ENCODE measurements at regions not wholly inside any gene's neighbourhood (a gene's known extent, or its start where the extent isn't known, plus 50 kb on each side); places are given as distances from the start of the nearest gene placed in this dataset.

DNA sequence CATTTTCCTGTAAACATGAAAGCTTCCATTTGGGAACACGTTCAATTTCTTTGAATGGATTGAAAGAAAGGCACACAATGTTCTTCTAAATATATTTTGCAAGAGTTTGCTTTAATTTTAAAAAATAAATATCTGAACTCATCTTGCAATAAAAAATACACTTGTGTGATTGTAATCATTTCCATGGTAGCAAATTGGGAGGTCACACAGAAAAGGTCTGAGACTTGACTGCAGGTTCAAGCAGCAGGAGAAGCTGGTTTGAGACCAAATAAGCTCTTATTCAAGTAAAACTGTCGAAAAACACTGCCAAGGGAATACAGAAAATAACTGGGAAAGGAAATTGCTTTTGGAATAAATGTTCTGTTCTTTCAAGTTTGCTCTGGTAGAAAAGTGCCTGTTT, 498.9 kb downstream of the ADGRL2 start:
- ATAC-seq (ENCODE audit: low read depth) (no peak), DNase-seq (ENCODE audit: low spot score) (no peak)
- Histone ChIP-seq H3K36me3 (ENCODE audit: low read depth) (no peaks in the 10 kb centered on the region), H3K4me3 (ENCODE audit: severe bottlenecking) (no peak overlapping the region), H3K27me3 (ENCODE audit: insufficient read depth, poor library complexity, severe bottlenecking) (no peaks in the 10 kb centered on the region), H3K9me3 (ENCODE audit: severe bottlenecking) (no peaks in the 10 kb centered on the region), H3K27ac (ENCODE audit: poor library complexity, severe bottlenecking) (no peak overlapping the region), H3K4me1 (ENCODE audit: insufficient read depth, poor library complexity, severe bottlenecking) (no peaks in the 10 kb centered on the region)
- TF ChIP-seq, protein P1, sequence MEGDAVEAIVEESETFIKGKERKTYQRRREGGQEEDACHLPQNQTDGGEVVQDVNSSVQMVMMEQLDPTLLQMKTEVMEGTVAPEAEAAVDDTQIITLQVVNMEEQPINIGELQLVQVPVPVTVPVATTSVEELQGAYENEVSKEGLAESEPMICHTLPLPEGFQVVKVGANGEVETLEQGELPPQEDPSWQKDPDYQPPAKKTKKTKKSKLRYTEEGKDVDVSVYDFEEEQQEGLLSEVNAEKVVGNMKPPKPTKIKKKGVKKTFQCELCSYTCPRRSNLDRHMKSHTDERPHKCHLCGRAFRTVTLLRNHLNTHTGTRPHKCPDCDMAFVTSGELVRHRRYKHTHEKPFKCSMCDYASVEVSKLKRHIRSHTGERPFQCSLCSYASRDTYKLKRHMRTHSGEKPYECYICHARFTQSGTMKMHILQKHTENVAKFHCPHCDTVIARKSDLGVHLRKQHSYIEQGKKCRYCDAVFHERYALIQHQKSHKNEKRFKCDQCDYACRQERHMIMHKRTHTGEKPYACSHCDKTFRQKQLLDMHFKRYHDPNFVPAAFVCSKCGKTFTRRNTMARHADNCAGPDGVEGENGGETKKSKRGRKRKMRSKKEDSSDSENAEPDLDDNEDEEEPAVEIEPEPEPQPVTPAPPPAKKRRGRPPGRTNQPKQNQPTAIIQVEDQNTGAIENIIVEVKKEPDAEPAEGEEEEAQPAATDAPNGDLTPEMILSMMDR (IDR thresholded peaks at IDR 0.05; ENCODE audit: poor library complexity, severe bottlenecking) = no peak

DNA sequence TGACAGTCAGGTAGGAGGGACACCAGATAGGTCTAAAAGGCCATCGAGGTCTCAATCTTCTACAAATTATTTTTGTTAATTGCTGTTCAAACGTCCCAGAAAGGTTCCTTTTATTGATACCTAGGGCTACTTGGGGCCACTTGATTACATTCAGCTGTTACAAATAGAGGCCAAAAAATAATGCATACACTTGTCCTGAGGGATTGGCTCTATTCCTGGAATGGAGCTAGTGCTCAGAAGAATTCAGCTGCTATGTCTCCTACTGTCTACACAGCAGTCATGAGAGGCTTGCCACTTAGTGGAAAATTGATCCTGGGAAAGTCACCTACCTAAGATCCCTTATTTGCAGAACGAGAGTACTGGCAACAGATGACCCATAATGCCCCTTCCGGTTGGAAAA, 498.3 kb downstream of the ADGRL2 start:
- no peaks in the 10 kb centered on the region for H3K27me3 ChIP-seq (ENCODE audit: insufficient read depth, poor library complexity, severe bottlenecking)
- no peak overlapping the region for H3K27ac ChIP-seq (ENCODE audit: poor library complexity, severe bottlenecking)
- DNase-seq (ENCODE audit: low spot score) (no peak), ATAC-seq (ENCODE audit: low read depth) (no peak)
- no peak overlapping the region for H3K4me3 ChIP-seq (ENCODE audit: severe bottlenecking)
- TF ChIP-seq, protein P1 (IDR thresholded peaks at IDR 0.05; ENCODE audit: poor library complexity, severe bottlenecking) = no peak
- no peaks in the 10 kb centered on the region for H3K4me1 ChIP-seq (ENCODE audit: insufficient read depth, poor library complexity, severe bottlenecking)
- no peaks in the 10 kb centered on the region for H3K36me3 ChIP-seq (ENCODE audit: low read depth)
- no peaks in the 10 kb centered on the region for H3K9me3 ChIP-seq (ENCODE audit: severe bottlenecking)

DNA sequence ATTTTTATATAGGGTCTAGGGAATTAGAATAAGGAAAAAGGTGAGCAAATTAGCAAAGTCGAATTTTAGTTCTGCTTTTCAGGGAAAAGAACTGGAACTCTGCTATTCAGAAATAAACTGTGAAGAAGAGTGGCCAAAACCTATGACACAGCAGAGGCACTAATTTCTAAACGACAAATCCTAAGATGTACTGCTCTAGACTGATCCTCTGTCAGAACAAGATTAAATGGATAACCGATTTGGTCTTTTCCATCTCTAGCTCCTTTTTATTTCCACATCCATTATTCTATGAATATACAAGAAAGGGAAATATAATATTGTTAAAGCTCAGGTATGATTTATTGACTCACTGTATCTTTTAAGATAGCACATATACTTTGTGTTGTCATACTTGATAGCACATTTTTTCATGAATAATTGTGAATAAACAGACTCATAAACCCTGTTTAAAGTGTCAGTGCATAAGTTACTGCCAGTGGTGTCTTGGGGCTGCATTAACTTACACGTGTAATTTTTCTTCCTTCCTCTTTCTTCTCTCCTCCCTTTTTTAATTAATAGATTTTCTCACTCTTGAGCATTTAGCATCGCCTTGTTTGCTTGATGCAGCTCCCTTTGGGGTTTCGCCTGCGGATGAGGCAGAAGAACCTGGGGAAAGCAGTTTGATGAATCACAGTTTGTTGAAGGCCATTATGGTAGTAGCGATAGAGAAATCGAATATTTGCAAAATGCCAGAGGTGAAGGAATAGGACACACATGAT, 496.6 kb downstream of the ADGRL2 start:
- no peaks in the 10 kb centered on the region for H3K9me3 ChIP-seq (ENCODE audit: severe bottlenecking)

DNA sequence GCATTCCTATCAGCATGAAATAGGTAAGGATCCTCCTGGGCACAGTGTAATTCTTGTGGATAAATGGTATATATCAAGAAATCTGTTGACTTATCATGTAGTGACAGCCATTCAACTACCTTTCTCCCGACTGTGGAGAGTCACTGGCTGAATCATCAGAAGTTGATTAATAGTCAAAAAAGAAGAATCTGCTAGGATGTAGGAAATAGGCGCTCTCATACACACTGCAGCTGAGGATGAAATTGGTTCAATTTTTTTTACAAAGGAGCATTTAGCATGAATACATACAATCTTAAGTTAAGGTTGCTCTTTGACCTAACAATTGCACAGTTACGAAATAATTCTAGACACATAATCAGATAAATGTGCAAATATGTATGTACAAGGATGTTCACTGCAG, 486.8 kb downstream of the ADGRL2 start:
- TF ChIP-seq, protein P1 (IDR thresholded peaks at IDR 0.05; ENCODE audit: poor library complexity, severe bottlenecking) = no peak
- H3K27ac ChIP-seq (ENCODE audit: poor library complexity, severe bottlenecking) = no peak overlapping the region
- no peaks in the 10 kb centered on the region for H3K36me3 ChIP-seq (ENCODE audit: low read depth)
- no peak overlapping the region for H3K4me3 ChIP-seq (ENCODE audit: severe bottlenecking)
- H3K27me3 ChIP-seq (ENCODE audit: insufficient read depth, poor library complexity, severe bottlenecking) = no peaks in the 10 kb centered on the region
- no peaks in the 10 kb centered on the region for H3K9me3 ChIP-seq (ENCODE audit: severe bottlenecking)
- H3K4me1 ChIP-seq (ENCODE audit: insufficient read depth, poor library complexity, severe bottlenecking) = no peaks in the 10 kb centered on the region
- ATAC-seq (ENCODE audit: low read depth) (no peak), DNase-seq (ENCODE audit: low spot score) (no peak)

More for the DNA sequence above, 496.6 kb downstream of the ADGRL2 start:
- DNase-seq (ENCODE audit: low spot score) (no peak), ATAC-seq (ENCODE audit: low read depth) (no peak)
- no peaks in the 10 kb centered on the region for H3K27me3 ChIP-seq (ENCODE audit: insufficient read depth, poor library complexity, severe bottlenecking)
- TF ChIP-seq, protein P1 (IDR thresholded peaks at IDR 0.05; ENCODE audit: poor library complexity, severe bottlenecking) = no peak
- H3K36me3 ChIP-seq (ENCODE audit: low read depth) = no peaks in the 10 kb centered on the region
- H3K4me3 ChIP-seq (ENCODE audit: severe bottlenecking) = no peak overlapping the region
- H3K4me1 ChIP-seq (ENCODE audit: insufficient read depth, poor library complexity, severe bottlenecking) = no peaks in the 10 kb centered on the region
- H3K27ac ChIP-seq (ENCODE audit: poor library complexity, severe bottlenecking) = no peak overlapping the region

DNA sequence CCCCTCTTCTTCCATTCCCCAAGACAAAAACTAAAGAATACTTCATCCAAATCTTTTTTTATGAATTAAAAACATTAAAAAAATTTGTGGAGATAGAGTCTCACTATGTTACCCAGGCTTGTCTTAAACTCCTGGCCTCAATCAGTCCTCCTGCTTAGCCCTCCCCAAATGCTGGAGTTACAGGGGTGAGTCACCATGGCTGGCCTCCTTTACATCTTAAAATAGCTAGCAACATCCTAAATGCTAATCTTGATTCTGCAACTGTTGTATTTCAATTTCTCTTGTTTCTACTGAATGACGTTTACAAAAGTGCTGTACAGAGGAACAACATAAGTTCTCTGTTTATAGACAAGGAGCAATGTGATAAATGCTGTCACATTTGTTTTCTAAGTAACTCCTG, 483.5 kb downstream of the ADGRL2 start:
- no peak for DNase-seq (ENCODE audit: low spot score)
- H3K27me3 ChIP-seq (ENCODE audit: insufficient read depth, poor library complexity, severe bottlenecking) = no peaks in the 10 kb centered on the region
- no peak overlapping the region for H3K4me3 ChIP-seq (ENCODE audit: severe bottlenecking)
- H3K27ac ChIP-seq (ENCODE audit: poor library complexity, severe bottlenecking) = no peak overlapping the region
- H3K9me3 ChIP-seq (ENCODE audit: severe bottlenecking) = no peaks in the 10 kb centered on the region
- no peaks in the 10 kb centered on the region for H3K4me1 ChIP-seq (ENCODE audit: insufficient read depth, poor library complexity, severe bottlenecking)
- TF ChIP-seq, protein P1 (IDR thresholded peaks at IDR 0.05; ENCODE audit: poor library complexity, severe bottlenecking) = no peak
- no peak for ATAC-seq (ENCODE audit: low read depth)
- H3K36me3 ChIP-seq (ENCODE audit: low read depth) = no peaks in the 10 kb centered on the region
